GM12878 (cell line): ENCODE measurements at regions not wholly inside any gene's neighbourhood (a gene's known extent, or its start where the extent isn't known, plus 50 kb on each side); places are given as distances from the start of the nearest gene placed in this dataset.

Experiments
- ESRRA ChIP-seq: IDR thresholded peaks from 2 replicates; pipeline ENCODE4 v1.6.1; 2012; ENCODE audit warnings: mild to moderate bottlenecking, low read length, improper control_type of control experiment
- IKZF2 ChIP-seq, 2 experiments: fragments of 450-650 bp; IDR thresholded peaks; 2 replicates each; pipeline ENCODE4 v1.6.1; 2017; ENCODE audit warnings: mild to moderate bottlenecking in 2 of 2, moderate library complexity in 2 of 2
- SMARCA5 ChIP-seq: fragments of 450-650 bp; IDR thresholded peaks from 2 replicates; pipeline ENCODE4 v1.6.1; 2017; ENCODE audit warnings: mild to moderate bottlenecking
- ZNF274 ChIP-seq: IDR thresholded peaks from one replicate; pipeline ENCODE4 v1.8.0; 2011; ENCODE audit not compliant: insufficient read length, insufficient read depth
- TF ChIP-seq, protein P1 (sequence below): IDR thresholded peaks from 2 replicates; pipeline ENCODE4 v1.6.1; 2012; ENCODE audit warnings: improper control_type of control experiment, low read depth, low read length; ENCODE audit not compliant: insufficient replicate concordance
- TF ChIP-seq, protein P2 (sequence below): fragments of 450-650 bp; formaldehyde crosslinking; IDR thresholded peaks from 2 replicates; pipeline ENCODE4 v1.4.0; 2022; ENCODE audit warnings: mild to moderate bottlenecking, moderate library complexity

DNA sequence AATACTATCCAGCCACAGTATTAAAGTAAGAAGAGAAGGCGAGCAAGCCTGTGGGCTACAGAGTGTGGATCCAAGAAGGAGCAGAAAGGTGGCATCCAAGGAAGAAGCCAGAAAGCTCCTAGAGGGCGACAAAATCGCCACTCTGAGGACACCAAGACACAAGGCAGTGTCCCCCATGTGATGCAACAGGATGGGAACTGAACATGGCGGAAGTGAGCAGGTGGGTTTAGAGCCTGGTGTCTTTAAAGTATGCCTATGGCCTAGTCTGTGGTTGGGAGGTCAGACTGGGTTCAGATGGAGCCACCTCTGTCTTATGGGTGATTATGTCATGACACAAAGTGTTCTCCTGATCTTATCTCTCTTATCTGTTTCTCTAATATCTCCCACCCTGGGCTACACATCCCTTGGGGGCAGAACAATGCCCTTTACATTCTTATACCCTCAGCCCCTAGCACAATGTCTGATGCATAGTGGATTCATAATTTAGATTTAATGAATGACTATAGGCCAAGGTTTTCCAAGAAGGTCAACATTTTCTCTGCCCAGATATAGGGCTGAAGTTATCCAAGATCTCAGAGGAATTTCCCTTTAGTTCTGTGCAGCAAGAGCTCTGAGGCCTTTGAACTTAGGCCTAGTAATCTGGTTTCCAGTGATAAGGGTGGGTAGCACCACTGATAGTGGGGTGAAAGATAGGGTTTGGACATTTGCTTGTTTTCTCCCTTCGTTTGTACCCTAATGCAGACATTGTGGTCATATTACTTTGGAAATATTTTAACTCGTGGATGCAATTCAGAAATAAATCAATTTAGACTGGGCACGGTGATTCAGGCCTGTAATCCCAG, 167.3 kb upstream of the AKIRIN2 start (continued):
- TF ChIP-seq, protein P1, sequence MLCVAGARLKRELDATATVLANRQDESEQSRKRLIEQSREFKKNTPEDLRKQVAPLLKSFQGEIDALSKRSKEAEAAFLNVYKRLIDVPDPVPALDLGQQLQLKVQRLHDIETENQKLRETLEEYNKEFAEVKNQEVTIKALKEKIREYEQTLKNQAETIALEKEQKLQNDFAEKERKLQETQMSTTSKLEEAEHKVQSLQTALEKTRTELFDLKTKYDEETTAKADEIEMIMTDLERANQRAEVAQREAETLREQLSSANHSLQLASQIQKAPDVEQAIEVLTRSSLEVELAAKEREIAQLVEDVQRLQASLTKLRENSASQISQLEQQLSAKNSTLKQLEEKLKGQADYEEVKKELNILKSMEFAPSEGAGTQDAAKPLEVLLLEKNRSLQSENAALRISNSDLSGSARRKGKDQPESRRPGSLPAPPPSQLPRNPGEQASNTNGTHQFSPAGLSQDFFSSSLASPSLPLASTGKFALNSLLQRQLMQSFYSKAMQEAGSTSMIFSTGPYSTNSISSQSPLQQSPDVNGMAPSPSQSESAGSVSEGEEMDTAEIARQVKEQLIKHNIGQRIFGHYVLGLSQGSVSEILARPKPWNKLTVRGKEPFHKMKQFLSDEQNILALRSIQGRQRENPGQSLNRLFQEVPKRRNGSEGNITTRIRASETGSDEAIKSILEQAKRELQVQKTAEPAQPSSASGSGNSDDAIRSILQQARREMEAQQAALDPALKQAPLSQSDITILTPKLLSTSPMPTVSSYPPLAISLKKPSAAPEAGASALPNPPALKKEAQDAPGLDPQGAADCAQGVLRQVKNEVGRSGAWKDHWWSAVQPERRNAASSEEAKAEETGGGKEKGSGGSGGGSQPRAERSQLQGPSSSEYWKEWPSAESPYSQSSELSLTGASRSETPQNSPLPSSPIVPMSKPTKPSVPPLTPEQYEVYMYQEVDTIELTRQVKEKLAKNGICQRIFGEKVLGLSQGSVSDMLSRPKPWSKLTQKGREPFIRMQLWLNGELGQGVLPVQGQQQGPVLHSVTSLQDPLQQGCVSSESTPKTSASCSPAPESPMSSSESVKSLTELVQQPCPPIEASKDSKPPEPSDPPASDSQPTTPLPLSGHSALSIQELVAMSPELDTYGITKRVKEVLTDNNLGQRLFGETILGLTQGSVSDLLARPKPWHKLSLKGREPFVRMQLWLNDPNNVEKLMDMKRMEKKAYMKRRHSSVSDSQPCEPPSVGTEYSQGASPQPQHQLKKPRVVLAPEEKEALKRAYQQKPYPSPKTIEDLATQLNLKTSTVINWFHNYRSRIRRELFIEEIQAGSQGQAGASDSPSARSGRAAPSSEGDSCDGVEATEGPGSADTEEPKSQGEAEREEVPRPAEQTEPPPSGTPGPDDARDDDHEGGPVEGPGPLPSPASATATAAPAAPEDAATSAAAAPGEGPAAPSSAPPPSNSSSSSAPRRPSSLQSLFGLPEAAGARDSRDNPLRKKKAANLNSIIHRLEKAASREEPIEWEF, result no peak
- TF ChIP-seq ESRRA (no peak), SMARCA5 (no peak), IKZF2 (IDR thresholded peaks at IDR 0.05) (no peak), ZNF274 (no peak)
- TF ChIP-seq, protein P2, sequence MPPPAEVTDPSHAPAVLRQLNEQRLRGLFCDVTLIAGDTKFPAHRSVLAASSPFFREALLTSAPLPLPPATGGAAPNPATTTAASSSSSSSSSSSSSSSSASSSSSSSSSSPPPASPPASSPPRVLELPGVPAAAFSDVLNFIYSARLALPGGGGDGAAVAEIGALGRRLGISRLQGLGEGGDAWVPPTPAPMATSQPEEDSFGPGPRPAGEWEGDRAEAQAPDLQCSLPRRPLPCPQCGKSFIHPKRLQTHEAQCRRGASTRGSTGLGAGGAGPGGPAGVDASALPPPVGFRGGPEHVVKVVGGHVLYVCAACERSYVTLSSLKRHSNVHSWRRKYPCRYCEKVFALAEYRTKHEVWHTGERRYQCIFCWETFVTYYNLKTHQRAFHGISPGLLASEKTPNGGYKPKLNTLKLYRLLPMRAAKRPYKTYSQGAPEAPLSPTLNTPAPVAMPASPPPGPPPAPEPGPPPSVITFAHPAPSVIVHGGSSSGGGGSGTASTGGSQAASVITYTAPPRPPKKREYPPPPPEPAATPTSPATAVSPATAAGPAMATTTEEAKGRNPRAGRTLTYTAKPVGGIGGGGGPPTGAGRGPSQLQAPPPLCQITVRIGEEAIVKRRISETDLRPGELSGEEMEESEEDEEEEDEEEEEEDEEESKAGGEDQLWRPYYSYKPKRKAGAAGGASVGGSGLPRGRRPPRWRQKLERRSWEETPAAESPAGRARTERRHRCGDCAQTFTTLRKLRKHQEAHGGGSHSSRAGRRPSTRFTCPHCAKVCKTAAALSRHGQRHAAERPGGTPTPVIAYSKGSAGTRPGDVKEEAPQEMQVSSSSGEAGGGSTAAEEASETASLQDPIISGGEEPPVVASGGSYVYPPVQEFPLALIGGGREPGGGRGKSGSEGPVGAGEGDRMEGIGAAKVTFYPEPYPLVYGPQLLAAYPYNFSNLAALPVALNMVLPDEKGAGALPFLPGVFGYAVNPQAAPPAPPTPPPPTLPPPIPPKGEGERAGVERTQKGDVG (CRISPR knock-in tag), result no peak
